Coronary artery (tissue), 2 donors: ENCODE measurements at regions not wholly inside any gene's neighbourhood (a gene's known extent, or its start where the extent isn't known, plus 50 kb on each side); places are given as distances from the start of the nearest gene placed in this dataset.
"Not testable (repeated sequence)": the region's sequence is repeated elsewhere in the genome, so short reads cannot be mapped to it uniquely, and the experiment has no call there.

ENCODE experiments used
- DNase-seq: peaks from one replicate; pipeline ENCODE4 v3.0.0-alpha.2; 2017; ENCODE audit warnings: low spot score
- H3K27ac ChIP-seq, 2 donors: fragments of 200-600 bp; sonication (generic); one replicate each; pipeline ENCODE4 v1.5.1; 2016 to 2019
- H3K4me3 ChIP-seq: fragments of 200-600 bp; sonication (generic); 2 replicates; pipeline ENCODE4 v1.5.1; 2016; ENCODE audit warnings: mild to moderate bottlenecking, moderate library complexity
- CTCF ChIP-seq: fragments of 200-600 bp; sonication (generic); IDR thresholded peaks from one replicate; pipeline ENCODE4 v1.5.1; 2019; ENCODE audit warnings: antibody characterized with exemption

- no peak for TF ChIP-seq CTCF
- H3K27ac ChIP-seq, result no peak overlapping the region
- DNase-seq, result no peak
- H3K4me3 ChIP-seq, result no peak overlapping the region
Measured at GRCh38 chr10:100642295-100642994, 102.9 kb upstream of the PAX2 start.

DNA sequence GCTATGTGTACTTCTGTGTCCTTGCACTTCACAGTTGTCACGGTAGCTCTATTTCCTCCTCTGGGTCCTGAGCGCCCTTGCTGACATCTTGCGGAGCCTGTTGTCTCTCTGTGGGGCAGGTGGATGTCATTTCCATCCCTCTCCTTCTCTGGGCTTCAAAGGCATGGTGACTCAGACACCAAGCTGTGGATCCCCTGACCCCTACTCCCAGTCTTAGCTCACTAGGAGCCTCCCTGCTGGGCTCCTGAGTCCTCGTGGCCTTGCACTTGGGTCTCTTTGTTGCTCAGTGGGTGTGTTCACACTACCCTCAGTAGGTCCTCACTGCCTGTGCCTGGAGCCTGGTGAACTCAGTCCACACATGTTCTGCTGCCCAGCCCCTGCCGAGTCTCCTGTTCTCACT, 100.3 kb upstream of the PAX2 start:
- TF ChIP-seq CTCF, result no peak
- Histone ChIP-seq H3K4me3 (no peak overlapping the region), H3K27ac (no peak overlapping the region)
- DNase-seq, result no peak

GRCh38 chr10:100645613-100646392, 99.6 kb upstream of the PAX2 start:
- no peak for TF ChIP-seq CTCF
- Histone ChIP-seq H3K4me3 (no peak overlapping the region), H3K27ac (no peak overlapping the region)
- no peak for DNase-seq

GRCh38 chr10:100647928-100648327, 97.5 kb upstream of the PAX2 start:
- TF ChIP-seq CTCF, result no peak
- no peak for DNase-seq
- no peak overlapping the region for H3K27ac ChIP-seq
- no peak overlapping the region for H3K4me3 ChIP-seq

DNA sequence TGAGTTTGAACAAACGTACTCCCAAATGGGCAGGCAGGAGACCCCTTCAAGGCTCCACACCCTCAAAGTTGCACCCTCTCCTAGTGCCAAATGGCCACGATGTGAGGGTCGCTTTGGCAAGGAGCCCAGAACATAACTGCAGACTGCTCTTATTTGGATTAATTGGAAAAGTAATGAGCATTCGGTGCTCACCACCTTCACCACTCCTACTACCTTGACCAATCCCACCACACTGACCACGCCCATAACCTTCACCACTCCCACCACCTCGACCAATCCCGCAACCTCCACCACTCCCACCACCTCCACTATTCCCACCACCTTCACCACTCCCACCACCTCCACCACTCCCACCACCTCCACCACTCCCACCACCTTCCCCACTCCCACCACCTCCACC, 94.7 kb upstream of the PAX2 start:
- TF ChIP-seq CTCF, result no peak
- H3K27ac ChIP-seq, result no peak overlapping the region
- no peak for DNase-seq
- no peak overlapping the region for H3K4me3 ChIP-seq

DNA sequence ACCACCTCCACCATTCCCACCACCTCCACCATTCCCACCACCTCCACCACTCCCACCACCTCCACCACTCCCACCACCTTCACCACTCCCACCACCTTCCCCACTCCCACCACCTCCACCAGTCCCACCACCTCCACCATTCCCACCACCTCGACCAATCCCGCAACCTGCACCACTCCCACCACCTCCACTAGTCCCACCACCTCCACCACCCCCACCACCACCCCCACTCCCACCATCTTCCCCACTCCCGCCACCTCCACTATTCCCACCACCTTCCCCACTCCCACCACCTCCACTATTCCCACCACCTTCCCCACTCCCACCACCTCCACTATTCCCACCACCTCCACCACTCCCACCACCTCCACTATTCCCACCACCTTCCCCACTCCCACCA, 94.3 kb upstream of the PAX2 start:
- not testable (repeated sequence) for H3K4me3 ChIP-seq, H3K27ac ChIP-seq, DNase-seq

DNA sequence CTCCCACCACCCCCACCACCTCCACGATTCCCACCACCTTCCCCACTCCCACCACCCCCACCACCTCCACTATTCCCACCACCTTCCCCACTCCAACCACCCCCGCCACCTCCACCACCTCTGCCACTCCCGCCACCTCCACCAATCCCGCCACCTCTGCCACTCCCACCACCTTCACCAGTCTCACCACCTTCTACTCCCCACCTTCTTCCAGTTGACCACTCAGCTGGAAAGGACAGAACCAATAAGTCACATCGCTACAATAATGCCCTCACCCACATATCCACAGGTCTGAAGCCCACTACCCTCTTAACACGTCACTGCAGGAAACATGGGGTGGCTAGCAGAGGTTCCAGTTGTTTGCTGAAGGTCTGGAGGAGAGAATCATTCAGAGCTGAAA, 93.5 kb upstream of the PAX2 start:
- no peak for DNase-seq
- H3K4me3 ChIP-seq, result no peak overlapping the region
- H3K27ac ChIP-seq, result no peak overlapping the region
- no peak for TF ChIP-seq CTCF
